CD14-positive monocyte (primary cell): ENCODE measurements at regions not wholly inside any gene's neighbourhood (a gene's known extent, or its start where the extent isn't known, plus 50 kb on each side); places are given as distances from the start of the nearest gene placed in this dataset.
"Not testable (repeated sequence)": the region's sequence is repeated elsewhere in the genome, so short reads cannot be mapped to it uniquely, and the experiment has no call there.

ENCODE experiments used
- DNase-seq, 3 donors: peaks; one replicate each; pipeline ENCODE4 v3.0.0-alpha.2; 2011 to 2022
- H2AFZ ChIP-seq: 2 replicates; pipeline ENCODE4 v1.6.0; 2012; ENCODE audit warnings: mild to moderate bottlenecking, low read depth, low read length, inconsistent platforms; ENCODE audit not compliant: insufficient read depth, poor library complexity, severe bottlenecking
- H3K27ac ChIP-seq, 2 donors: 1 replicate in 1 of 2; 2 replicates in 1 of 2; pipeline ENCODE4 v1.5.1; 2012 to 2013; ENCODE audit warnings: low read length in 2 of 2, control low read depth in 1 of 2, inconsistent platforms in 1 of 2, low read depth in 1 of 2, mild to moderate bottlenecking in 1 of 2
- H3K27me3 ChIP-seq, 2 donors: one replicate each; pipeline versions ENCODE4 v1.6.0 to v1.6.1; 2011 to 2013; ENCODE audit warnings: low read length in 2 of 2; ENCODE audit not compliant: control insufficient read depth in 2 of 2, insufficient read depth in 2 of 2
- H3K36me3 ChIP-seq, 2 donors: replicated peaks in 1 of 2; 1 replicate in 1 of 2; 2 replicates in 1 of 2; pipeline versions ENCODE4 v1.5.1 to v1.6.1; 2012 to 2013; ENCODE audit warnings: low read length in 2 of 2, control low read depth in 1 of 2, inconsistent platforms in 1 of 2, mild to moderate bottlenecking in 1 of 2; ENCODE audit not compliant: insufficient read depth in 2 of 2, control insufficient read depth in 1 of 2
- H3K4me1 ChIP-seq, 2 donors: 1 replicate in 1 of 2; 2 replicates in 1 of 2; pipeline versions ENCODE4 v1.5.1 to v1.6.1; 2012 to 2013; ENCODE audit warnings: low read length in 2 of 2, control low read depth in 1 of 2, inconsistent platforms in 1 of 2, mild to moderate bottlenecking in 1 of 2, moderate library complexity in 1 of 2; ENCODE audit not compliant: insufficient read depth in 2 of 2, control insufficient read depth in 1 of 2
- H3K4me2 ChIP-seq: replicated peaks from 2 replicates; pipeline ENCODE3; 2012; ENCODE audit warnings: low read length, moderate library complexity, mild to moderate bottlenecking; ENCODE audit not compliant: poor library complexity, severe bottlenecking; ENCODE audit errors: extremely low read depth
- H3K4me3 ChIP-seq, 3 experiments: fragments of 200-600 bp in 1 of 3; sonication (generic) in 1 of 3; replicated peaks in 1 of 3; 1 replicate in 2 of 3; 2 replicates in 1 of 3; pipeline ENCODE4 v1.5.1; 2011 to 2013; ENCODE audit warnings: low read length in 3 of 3, mild to moderate bottlenecking in 3 of 3, control low read depth in 2 of 3, low read depth in 2 of 3, inconsistent platforms in 1 of 3, moderate library complexity in 1 of 3
- H3K79me2 ChIP-seq: 2 replicates; pipeline ENCODE4 v1.6.0; 2012; ENCODE audit warnings: mild to moderate bottlenecking, control low read depth, inconsistent platforms, low read length, moderate library complexity; ENCODE audit not compliant: insufficient read depth
- H3K9ac ChIP-seq: 2 replicates; pipeline ENCODE4 v1.6.0; 2017; ENCODE audit warnings: low read length, mild to moderate bottlenecking; ENCODE audit not compliant: insufficient read depth, poor library complexity, severe bottlenecking
- H3K9me3 ChIP-seq, 2 donors: replicated peaks in 1 of 2; 1 replicate in 1 of 2; 2 replicates in 1 of 2; pipeline versions ENCODE4 v1.5.1 to v1.6.1; 2012 to 2013; ENCODE audit warnings: low read length in 2 of 2, control low read depth in 1 of 2; ENCODE audit not compliant: control insufficient read depth in 1 of 2, insufficient read depth in 1 of 2
- H4K20me1 ChIP-seq: 2 replicates; pipeline ENCODE4 v1.6.0; 2012; ENCODE audit warnings: mild to moderate bottlenecking, low read length, control low read depth, moderate library complexity; ENCODE audit not compliant: insufficient read depth
- H3K27ac Mint-ChIP-seq, 7 donors: one replicate each; pipeline ENCODE4 v1.8.0; 2020; ENCODE audit warnings: mild to moderate bottlenecking in 7 of 7, mixed read lengths in 7 of 7, moderate library complexity in 6 of 7, inconsistent platforms in 2 of 7
- H3K27me3 Mint-ChIP-seq, 3 donors: one replicate each; pipeline ENCODE4 v1.8.0; 2021 to 2022; ENCODE audit warnings: low read depth in 3 of 3, mild to moderate bottlenecking in 3 of 3, mixed read lengths in 3 of 3, moderate library complexity in 3 of 3, inconsistent platforms in 1 of 3
- H3K36me3 Mint-ChIP-seq, 2 donors: one replicate each; pipeline ENCODE4 v1.8.0; 2020; ENCODE audit warnings: mixed read lengths in 2 of 2, inconsistent platforms in 1 of 2, mild to moderate bottlenecking in 1 of 2
- H3K4me1 Mint-ChIP-seq: one replicate; pipeline ENCODE4 v1.8.0; 2020; ENCODE audit warnings: mild to moderate bottlenecking, mixed read lengths
- H3K4me3 Mint-ChIP-seq, 2 donors: one replicate each; pipeline ENCODE4 v1.8.0; 2020; ENCODE audit warnings: mild to moderate bottlenecking in 2 of 2, mixed read lengths in 2 of 2, moderate library complexity in 1 of 2
- H3K9me3 Mint-ChIP-seq, 7 donors: one replicate each; pipeline ENCODE4 v1.8.0; 2020 to 2022; ENCODE audit warnings: mixed read lengths in 7 of 7, mild to moderate bottlenecking in 6 of 7, moderate library complexity in 6 of 7, inconsistent platforms in 2 of 7
- WGBS: methylation state at CpG from one replicate; pipeline ENCODE4 v1.1.5; 2013; ENCODE audit warnings: missing lambda C conversion rate; ENCODE audit not compliant: insufficient coverage; 5-methylcytosine and 5-hydroxymethylcytosine counted together
- intact Hi-C, 2 donors: fragments of 100-400 bp; cut with micrococcal nuclease; formaldehyde crosslinking; loops; one replicate each; pipeline versions ENCODE4 v1.15.0 to v1.15.1; 2023

DNA sequence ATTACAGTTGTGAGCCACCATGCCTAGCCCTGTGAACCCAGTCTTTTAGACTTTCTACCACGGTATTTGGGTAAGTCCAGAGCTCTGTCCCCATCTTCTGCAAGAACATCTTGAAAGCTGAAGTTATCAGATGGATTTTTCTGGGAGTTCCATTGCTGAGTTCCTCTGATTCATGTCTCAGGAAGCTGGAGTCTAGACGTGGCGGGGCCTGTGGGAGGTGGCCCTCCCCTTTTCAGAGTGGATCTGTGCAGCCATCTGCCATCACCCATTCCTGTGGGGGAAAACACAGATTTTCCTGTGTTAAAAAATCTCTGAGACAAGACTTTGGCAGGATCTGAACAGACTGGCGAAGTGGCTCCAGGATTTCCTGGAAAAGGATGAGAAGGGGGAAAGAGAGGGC lies 234.3 kb downstream of the NPIPA7 start:
- not testable (repeated sequence) for H3K9me3 Mint-ChIP-seq

DNA sequence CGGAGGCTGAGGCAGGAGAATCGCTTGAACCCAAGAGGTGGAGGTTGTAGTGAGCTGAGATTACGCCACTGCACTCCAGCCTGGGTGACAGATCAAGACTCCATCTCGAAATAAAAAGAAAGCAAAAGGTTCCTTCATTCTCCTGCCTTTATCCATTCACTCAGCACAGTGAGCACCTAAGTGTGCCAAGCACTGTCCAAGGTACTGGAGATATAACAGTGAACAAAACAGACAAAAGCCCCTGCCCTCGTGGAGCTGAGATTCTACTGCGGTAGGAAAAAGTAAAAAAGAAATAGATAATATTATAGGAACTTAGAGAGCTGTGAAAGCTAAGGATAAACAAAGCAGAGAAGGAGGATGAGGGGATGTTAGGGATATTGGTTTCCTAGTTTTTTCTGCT lies 235.5 kb downstream of the NPIPA7 start:
- H3K27ac Mint-ChIP-seq, H2AFZ ChIP-seq, H3K27ac ChIP-seq, H3K36me3 Mint-ChIP-seq, H3K4me2 ChIP-seq, H3K9me3 Mint-ChIP-seq, H3K79me2 ChIP-seq, H4K20me1 ChIP-seq, H3K4me3 Mint-ChIP-seq, DNase-seq, H3K27me3 Mint-ChIP-seq, H3K9ac ChIP-seq, intact Hi-C loops, H3K4me1 ChIP-seq, H3K27me3 ChIP-seq, H3K36me3 ChIP-seq, H3K4me1 Mint-ChIP-seq, H3K9me3 ChIP-seq, H3K4me3 ChIP-seq: not testable (repeated sequence)
- WGBS = no CpG with 5 or more reads among the region's 6 CpGs

More for the DNA sequence above, 234.3 kb downstream of the NPIPA7 start:
- H2AFZ ChIP-seq, H3K4me3 Mint-ChIP-seq, H3K4me2 ChIP-seq, H3K27me3 Mint-ChIP-seq, H3K4me1 Mint-ChIP-seq, H3K36me3 Mint-ChIP-seq, H3K36me3 ChIP-seq, intact Hi-C loops, H3K27me3 ChIP-seq, H3K4me3 ChIP-seq, DNase-seq, H4K20me1 ChIP-seq, H3K9me3 ChIP-seq, H3K4me1 ChIP-seq, H3K27ac Mint-ChIP-seq, H3K9ac ChIP-seq, H3K27ac ChIP-seq, H3K79me2 ChIP-seq: not testable (repeated sequence)
- WGBS = no CpG with 5 or more reads among the region's 4 CpGs

DNA sequence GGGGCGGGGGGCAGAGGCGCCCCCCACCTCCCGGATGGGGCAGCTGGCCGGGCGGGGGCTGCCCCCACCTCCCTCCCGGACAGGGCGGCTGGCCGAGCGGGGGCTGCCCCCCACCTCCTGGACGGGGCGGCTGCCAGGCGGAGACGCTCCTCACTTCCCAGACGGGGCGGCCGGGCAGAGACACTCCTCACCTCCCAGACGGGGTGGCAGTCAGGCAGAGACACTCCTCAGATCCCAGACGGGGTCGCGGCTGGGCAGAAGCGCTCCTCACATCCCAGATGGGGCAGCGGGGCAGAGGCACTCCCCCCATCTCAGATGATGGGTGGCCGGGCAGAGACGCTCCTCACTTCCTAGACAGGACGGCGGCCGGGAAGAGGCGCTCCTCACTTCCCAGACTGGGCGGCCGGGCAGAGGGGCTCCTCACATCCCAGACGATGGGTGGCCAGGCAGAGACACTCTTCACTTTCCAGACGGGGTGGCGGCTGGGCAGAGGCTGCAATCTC lies 240.1 kb downstream of the NPIPA7 start:
- H3K9ac ChIP-seq, H3K9me3 Mint-ChIP-seq, H3K27ac Mint-ChIP-seq, H3K4me1 ChIP-seq, H3K27ac ChIP-seq, H3K27me3 Mint-ChIP-seq, DNase-seq, H3K4me3 ChIP-seq, intact Hi-C loops, H3K36me3 Mint-ChIP-seq, H3K27me3 ChIP-seq, H3K9me3 ChIP-seq, H3K36me3 ChIP-seq, H2AFZ ChIP-seq, H4K20me1 ChIP-seq, H3K4me1 Mint-ChIP-seq, H3K4me3 Mint-ChIP-seq, H3K79me2 ChIP-seq, H3K4me2 ChIP-seq: not testable (repeated sequence)
- WGBS = 98% methylated on average over 7 of the region's 33 CpGs

DNA sequence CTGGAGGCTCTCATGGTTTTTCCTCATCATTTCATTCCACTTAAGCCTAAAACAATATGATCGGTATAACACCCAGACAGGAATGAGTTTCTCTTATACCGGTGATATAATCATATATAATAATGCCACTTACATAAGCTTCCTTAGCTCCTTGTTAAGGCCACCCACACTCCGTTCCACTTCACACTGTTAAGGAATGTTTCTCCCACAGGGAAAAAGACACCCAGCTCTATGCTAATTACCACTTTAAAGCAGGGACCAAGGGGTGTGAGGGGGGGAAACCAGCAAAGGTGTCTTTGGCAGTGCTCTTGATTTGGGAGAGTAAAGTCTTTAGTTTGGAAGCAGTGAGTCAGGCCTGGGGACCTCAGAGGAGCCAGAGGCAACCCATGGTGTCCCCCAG lies 245.4 kb downstream of the NPIPA7 start:
- H3K27me3 Mint-ChIP-seq, H3K9me3 ChIP-seq, DNase-seq, H3K9me3 Mint-ChIP-seq, intact Hi-C loops, H3K4me3 ChIP-seq, H3K27ac ChIP-seq, H3K27me3 ChIP-seq, H4K20me1 ChIP-seq, H3K4me3 Mint-ChIP-seq, H3K4me1 ChIP-seq, H3K36me3 ChIP-seq, H3K9ac ChIP-seq, H3K27ac Mint-ChIP-seq, H3K4me2 ChIP-seq, H3K36me3 Mint-ChIP-seq, H2AFZ ChIP-seq, H3K79me2 ChIP-seq, H3K4me1 Mint-ChIP-seq: not testable (repeated sequence)
- WGBS = no CpG with 5 or more reads among the region's 3 CpGs
